ENCODE measurements at regions not wholly inside any gene's neighbourhood (a gene's known extent, or its start where the extent isn't known, plus 50 kb on each side); places are given as distances from the start of the nearest gene placed in this dataset.
"Not testable (repeated sequence)": the region's sequence is repeated elsewhere in the genome, so short reads cannot be mapped to it uniquely, and the experiment has no call there.

DNA sequence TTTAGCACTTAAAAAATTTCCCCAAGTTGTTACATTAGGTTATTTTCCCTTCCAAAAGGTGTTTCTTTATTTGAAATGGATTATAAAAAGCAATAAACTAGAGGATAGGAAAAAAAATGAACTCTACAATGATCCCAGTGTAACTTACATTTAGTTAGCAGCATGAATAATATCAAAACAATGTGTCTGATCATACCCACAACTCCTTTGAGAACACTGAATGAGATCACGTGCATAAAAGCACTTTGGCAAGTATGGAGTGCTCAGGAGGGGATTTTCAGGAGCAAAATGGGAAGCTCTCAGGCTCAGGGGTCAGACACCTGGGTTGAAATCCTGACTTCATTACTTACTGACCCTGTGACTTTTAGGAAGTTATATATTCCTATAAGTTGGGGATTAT lies 369.7 kb upstream of the PROX1 start:
- H3K4me1 ChIP-seq (ENCODE audit: control insufficient read depth in 1 of 2, insufficient read depth in 2 of 2, low read length in 2 of 2) = no peaks in the 10 kb centered on the region
- no peaks in the 10 kb centered on the region for H3K36me3 ChIP-seq (ENCODE audit: control insufficient read depth in 1 of 2, insufficient read depth in 2 of 2, low read length in 2 of 2)
- no peaks in the 10 kb centered on the region for H3K9me3 ChIP-seq (ENCODE audit: control insufficient read depth in 1 of 2, low read length in 2 of 2)
- no peak overlapping the region for H3K27ac ChIP-seq (ENCODE audit: low read depth, low read length)
- H3K9ac ChIP-seq (ENCODE audit: low read depth in 1 of 2, low read length in 2 of 2) = no peak overlapping the region
- H3K27me3 ChIP-seq (ENCODE audit: control insufficient read depth in 1 of 2, insufficient read depth in 2 of 2, low read length in 2 of 2) = no peaks in the 10 kb centered on the region
- H3K4me3 ChIP-seq (ENCODE audit: low read depth in 1 of 2, low read length in 2 of 2) = no peak overlapping the region

DNA sequence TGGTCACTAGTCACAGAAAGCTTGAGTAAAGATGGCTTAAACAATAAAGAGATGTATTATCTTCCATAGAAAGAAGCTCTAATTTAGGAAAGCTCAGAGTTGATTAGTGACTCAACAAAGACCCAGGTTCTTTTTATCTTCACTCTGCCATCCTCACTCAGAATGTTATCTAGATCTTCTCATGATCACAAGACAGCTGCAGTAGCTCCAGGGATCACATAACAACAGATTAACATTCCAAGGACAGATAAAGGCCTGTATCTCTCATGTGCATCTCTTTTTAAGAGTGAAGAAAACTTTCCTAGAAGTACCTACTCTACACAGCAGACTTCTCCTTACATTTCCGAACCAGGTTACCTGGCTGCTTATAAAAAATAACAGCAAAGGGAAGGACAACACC lies 368.7 kb upstream of the PROX1 start:
- Histone ChIP-seq H3K4me3 (ENCODE audit: low read depth in 1 of 2, low read length in 2 of 2) (no peak overlapping the region), H3K9ac (ENCODE audit: low read depth in 1 of 2, low read length in 2 of 2) (no peak overlapping the region), H3K27ac (ENCODE audit: low read depth, low read length) (no peak overlapping the region), H3K36me3 (ENCODE audit: control insufficient read depth in 1 of 2, insufficient read depth in 2 of 2, low read length in 2 of 2) (no peaks in the 10 kb centered on the region), H3K9me3 (ENCODE audit: control insufficient read depth in 1 of 2, low read length in 2 of 2) (no peaks in the 10 kb centered on the region), H3K4me1 (ENCODE audit: control insufficient read depth in 1 of 2, insufficient read depth in 2 of 2, low read length in 2 of 2) (no peaks in the 10 kb centered on the region), H3K27me3 (ENCODE audit: control insufficient read depth in 1 of 2, insufficient read depth in 2 of 2, low read length in 2 of 2) (no peaks in the 10 kb centered on the region)

- H3K27ac ChIP-seq (ENCODE audit: low read depth, low read length) = no peak overlapping the region
- no peaks in the 10 kb centered on the region for H3K36me3 ChIP-seq (ENCODE audit: control insufficient read depth in 1 of 2, insufficient read depth in 2 of 2, low read length in 2 of 2)
- H3K9me3 ChIP-seq (ENCODE audit: control insufficient read depth in 1 of 2, low read length in 2 of 2) = no peaks in the 10 kb centered on the region
- no peaks in the 10 kb centered on the region for H3K27me3 ChIP-seq (ENCODE audit: control insufficient read depth in 1 of 2, insufficient read depth in 2 of 2, low read length in 2 of 2)
- H3K9ac ChIP-seq (ENCODE audit: low read depth in 1 of 2, low read length in 2 of 2) = no peak overlapping the region
- no peak overlapping the region for H3K4me3 ChIP-seq (ENCODE audit: low read depth in 1 of 2, low read length in 2 of 2)
- H3K4me1 ChIP-seq (ENCODE audit: control insufficient read depth in 1 of 2, insufficient read depth in 2 of 2, low read length in 2 of 2) = no peaks in the 10 kb centered on the region
Measured at GRCh38 chr1:213621077-213621476, 366.7 kb upstream of the PROX1 start.

DNA sequence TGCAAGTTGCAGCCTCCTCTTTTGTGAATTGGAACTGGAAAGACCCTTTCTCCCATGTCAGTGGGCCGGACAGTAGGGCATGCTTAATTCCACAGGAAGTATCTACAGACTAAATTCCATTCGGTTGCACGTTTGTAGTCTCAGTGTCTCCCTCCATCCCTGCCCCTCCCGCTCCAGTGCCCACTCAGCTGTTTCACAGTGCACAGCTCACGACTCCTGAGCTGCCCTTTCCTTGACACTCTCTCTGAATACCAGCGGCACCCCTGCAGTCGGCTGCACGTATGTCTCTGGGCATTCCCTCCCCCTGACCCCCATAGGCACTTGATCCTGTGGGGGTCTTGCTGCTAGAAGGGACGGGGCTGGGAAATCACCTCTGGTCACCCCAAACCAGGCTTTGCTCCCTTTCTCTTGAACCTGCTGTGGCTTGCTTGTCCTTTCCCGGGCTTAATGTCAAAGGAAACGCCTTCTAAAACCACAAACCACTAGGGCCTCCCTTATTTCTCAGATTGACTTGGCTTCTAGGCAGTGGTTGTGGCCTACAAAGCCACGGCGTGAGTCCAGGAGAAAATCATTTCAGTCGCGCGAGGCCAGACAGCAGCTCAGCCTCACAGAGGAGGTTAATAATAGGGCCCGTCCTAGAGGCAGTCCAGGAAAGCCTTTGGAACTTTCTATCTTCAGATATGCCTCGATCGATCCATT lies 365.3 kb upstream of the PROX1 start:
- Histone ChIP-seq H3K27ac (ENCODE audit: low read depth, low read length) (no peak overlapping the region), H3K4me1 (ENCODE audit: control insufficient read depth in 1 of 2, insufficient read depth in 2 of 2, low read length in 2 of 2) (no peaks in the 10 kb centered on the region), H3K4me3 (ENCODE audit: low read depth in 1 of 2, low read length in 2 of 2) (no peak overlapping the region), H3K36me3 (ENCODE audit: control insufficient read depth in 1 of 2, insufficient read depth in 2 of 2, low read length in 2 of 2) (no peaks in the 10 kb centered on the region), H3K9me3 (ENCODE audit: control insufficient read depth in 1 of 2, low read length in 2 of 2) (no peaks in the 10 kb centered on the region), H3K9ac (ENCODE audit: low read depth in 1 of 2, low read length in 2 of 2) (no peak overlapping the region), H3K27me3 (ENCODE audit: control insufficient read depth in 1 of 2, insufficient read depth in 2 of 2, low read length in 2 of 2) (no peaks in the 10 kb centered on the region)

GRCh38 chr1:213623064-213623581 lies 364.6 kb upstream of the PROX1 start:
- H3K36me3 ChIP-seq (ENCODE audit: control insufficient read depth in 1 of 2, insufficient read depth in 2 of 2, low read length in 2 of 2) = no peaks in the 10 kb centered on the region
- no peaks in the 10 kb centered on the region for H3K9me3 ChIP-seq (ENCODE audit: control insufficient read depth in 1 of 2, low read length in 2 of 2)

DNA sequence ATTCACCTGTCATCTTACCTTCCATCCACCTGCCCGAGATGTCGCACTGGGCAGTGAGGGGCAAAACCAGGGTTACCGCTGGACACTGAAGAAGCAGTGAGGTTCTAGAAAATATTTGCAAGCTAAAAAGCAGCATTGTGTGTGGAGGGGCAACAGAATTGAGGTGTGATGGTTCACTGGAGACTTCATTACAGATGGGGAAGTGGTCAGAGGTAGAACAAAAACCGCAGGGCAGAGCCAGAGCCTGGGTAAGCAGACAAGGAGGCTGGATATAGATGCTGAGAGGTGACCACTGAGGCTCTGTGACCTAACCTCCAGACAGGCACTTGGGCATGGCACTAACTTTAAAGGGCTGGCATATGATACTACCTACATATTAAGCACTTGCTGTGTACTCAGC lies 363.9 kb upstream of the PROX1 start:
- no peaks in the 10 kb centered on the region for H3K36me3 ChIP-seq (ENCODE audit: control insufficient read depth in 1 of 2, insufficient read depth in 2 of 2, low read length in 2 of 2)

More at GRCh38 chr1:213623064-213623581, 364.6 kb upstream of the PROX1 start:
- H3K27me3 ChIP-seq (ENCODE audit: control insufficient read depth in 1 of 2, insufficient read depth in 2 of 2, low read length in 2 of 2) = no peaks in the 10 kb centered on the region
- H3K27ac ChIP-seq (ENCODE audit: low read depth, low read length) = no peak overlapping the region
- no peak overlapping the region for H3K9ac ChIP-seq (ENCODE audit: low read depth in 1 of 2, low read length in 2 of 2)
- no peak overlapping the region for H3K4me3 ChIP-seq (ENCODE audit: low read depth in 1 of 2, low read length in 2 of 2)
- no peaks in the 10 kb centered on the region for H3K4me1 ChIP-seq (ENCODE audit: control insufficient read depth in 1 of 2, insufficient read depth in 2 of 2, low read length in 2 of 2)

DNA sequence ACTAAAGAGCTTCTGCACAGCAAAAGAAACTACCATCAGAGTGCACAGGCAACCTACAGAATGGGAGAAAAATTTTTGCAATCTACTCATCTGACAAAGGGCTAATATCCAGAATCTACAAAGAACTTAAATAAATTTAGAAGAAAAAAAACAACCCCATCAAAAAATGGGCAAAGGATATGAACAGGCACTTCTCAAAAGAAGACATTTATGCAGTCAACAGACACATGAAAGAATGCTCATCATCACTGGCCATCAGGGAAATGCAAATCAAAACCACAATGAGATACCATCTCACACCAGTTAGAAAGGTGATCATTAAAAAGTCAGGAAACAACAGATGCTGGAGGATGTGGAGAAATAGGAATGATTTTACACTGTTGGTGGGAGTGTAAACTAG lies 351.0 kb upstream of the PROX1 start:
- H3K9me3 ChIP-seq (ENCODE audit: control insufficient read depth in 1 of 2, low read length in 2 of 2); H3K4me3 ChIP-seq (ENCODE audit: low read depth in 1 of 2, low read length in 2 of 2); H3K36me3 ChIP-seq (ENCODE audit: control insufficient read depth in 1 of 2, insufficient read depth in 2 of 2, low read length in 2 of 2); H3K27me3 ChIP-seq (ENCODE audit: control insufficient read depth in 1 of 2, insufficient read depth in 2 of 2, low read length in 2 of 2); H3K27ac ChIP-seq (ENCODE audit: low read depth, low read length); H3K4me1 ChIP-seq (ENCODE audit: control insufficient read depth in 1 of 2, insufficient read depth in 2 of 2, low read length in 2 of 2); H3K9ac ChIP-seq (ENCODE audit: low read depth in 1 of 2, low read length in 2 of 2): not testable (repeated sequence)

More for the DNA sequence above, 363.9 kb upstream of the PROX1 start:
- H3K27me3 ChIP-seq (ENCODE audit: control insufficient read depth in 1 of 2, insufficient read depth in 2 of 2, low read length in 2 of 2) = no peaks in the 10 kb centered on the region
- H3K27ac ChIP-seq (ENCODE audit: low read depth, low read length) = no peak overlapping the region
- H3K9ac ChIP-seq (ENCODE audit: low read depth in 1 of 2, low read length in 2 of 2) = no peak overlapping the region
- H3K9me3 ChIP-seq (ENCODE audit: control insufficient read depth in 1 of 2, low read length in 2 of 2) = no peaks in the 10 kb centered on the region
- no peaks in the 10 kb centered on the region for H3K4me1 ChIP-seq (ENCODE audit: control insufficient read depth in 1 of 2, insufficient read depth in 2 of 2, low read length in 2 of 2)
- H3K4me3 ChIP-seq (ENCODE audit: low read depth in 1 of 2, low read length in 2 of 2) = no peak overlapping the region

DNA sequence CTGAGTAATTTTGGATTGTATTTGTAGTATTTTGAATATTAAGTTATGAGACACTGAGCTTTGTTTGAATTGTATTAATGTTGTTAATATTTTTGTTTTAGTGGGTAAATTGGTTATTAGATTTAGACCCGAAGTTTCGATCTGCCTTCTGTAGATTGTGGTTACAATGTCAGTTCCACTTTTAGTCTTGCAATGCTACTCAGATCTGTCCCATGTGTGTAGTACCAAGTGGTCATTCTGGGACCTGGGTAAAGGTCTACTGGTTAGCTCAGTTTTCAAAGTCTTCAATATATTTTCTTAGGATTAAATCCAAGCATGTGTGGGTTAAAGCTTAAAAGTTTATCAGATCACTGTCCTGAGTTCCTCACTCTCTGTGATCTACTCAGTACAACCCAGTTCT lies 346.5 kb upstream of the PROX1 start:
- Histone ChIP-seq H3K9ac (ENCODE audit: low read depth in 1 of 2, low read length in 2 of 2) (no peak overlapping the region), H3K27ac (ENCODE audit: low read depth, low read length) (no peak overlapping the region), H3K4me3 (ENCODE audit: low read depth in 1 of 2, low read length in 2 of 2) (no peak overlapping the region), H3K27me3 (ENCODE audit: control insufficient read depth in 1 of 2, insufficient read depth in 2 of 2, low read length in 2 of 2) (no peaks in the 10 kb centered on the region), H3K4me1 (ENCODE audit: control insufficient read depth in 1 of 2, insufficient read depth in 2 of 2, low read length in 2 of 2) (no peaks in the 10 kb centered on the region), H3K36me3 (ENCODE audit: control insufficient read depth in 1 of 2, insufficient read depth in 2 of 2, low read length in 2 of 2) (no peaks in the 10 kb centered on the region), H3K9me3 (ENCODE audit: control insufficient read depth in 1 of 2, low read length in 2 of 2) (no peaks in the 10 kb centered on the region)

DNA sequence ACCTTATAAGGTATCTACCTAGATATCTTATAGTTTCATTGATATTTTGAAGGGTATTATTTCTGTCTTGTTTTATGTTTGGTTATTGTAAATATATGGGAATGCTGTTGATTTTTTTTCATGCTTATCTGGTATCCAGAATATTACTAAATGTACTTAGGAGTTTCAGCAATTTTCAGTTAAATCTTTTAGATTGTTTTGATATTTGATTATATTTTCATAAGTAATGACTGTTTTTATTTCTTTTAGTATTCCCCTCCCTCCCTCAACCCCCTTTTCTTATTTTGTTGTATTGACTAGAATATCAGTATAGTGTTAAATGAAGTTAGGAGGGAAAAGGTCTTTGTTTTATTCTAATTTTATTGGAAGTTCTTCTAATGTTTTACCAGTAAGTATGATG lies 344.4 kb upstream of the PROX1 start:
- no peak overlapping the region for H3K4me3 ChIP-seq (ENCODE audit: low read depth in 1 of 2, low read length in 2 of 2)
- H3K4me1 ChIP-seq (ENCODE audit: control insufficient read depth in 1 of 2, insufficient read depth in 2 of 2, low read length in 2 of 2) = no peaks in the 10 kb centered on the region
- H3K36me3 ChIP-seq (ENCODE audit: control insufficient read depth in 1 of 2, insufficient read depth in 2 of 2, low read length in 2 of 2) = no peaks in the 10 kb centered on the region
- H3K27me3 ChIP-seq (ENCODE audit: control insufficient read depth in 1 of 2, insufficient read depth in 2 of 2, low read length in 2 of 2) = no peaks in the 10 kb centered on the region
- no peaks in the 10 kb centered on the region for H3K9me3 ChIP-seq (ENCODE audit: control insufficient read depth in 1 of 2, low read length in 2 of 2)
- H3K27ac ChIP-seq (ENCODE audit: low read depth, low read length) = no peak overlapping the region
- H3K9ac ChIP-seq (ENCODE audit: low read depth in 1 of 2, low read length in 2 of 2) = no peak overlapping the region

DNA sequence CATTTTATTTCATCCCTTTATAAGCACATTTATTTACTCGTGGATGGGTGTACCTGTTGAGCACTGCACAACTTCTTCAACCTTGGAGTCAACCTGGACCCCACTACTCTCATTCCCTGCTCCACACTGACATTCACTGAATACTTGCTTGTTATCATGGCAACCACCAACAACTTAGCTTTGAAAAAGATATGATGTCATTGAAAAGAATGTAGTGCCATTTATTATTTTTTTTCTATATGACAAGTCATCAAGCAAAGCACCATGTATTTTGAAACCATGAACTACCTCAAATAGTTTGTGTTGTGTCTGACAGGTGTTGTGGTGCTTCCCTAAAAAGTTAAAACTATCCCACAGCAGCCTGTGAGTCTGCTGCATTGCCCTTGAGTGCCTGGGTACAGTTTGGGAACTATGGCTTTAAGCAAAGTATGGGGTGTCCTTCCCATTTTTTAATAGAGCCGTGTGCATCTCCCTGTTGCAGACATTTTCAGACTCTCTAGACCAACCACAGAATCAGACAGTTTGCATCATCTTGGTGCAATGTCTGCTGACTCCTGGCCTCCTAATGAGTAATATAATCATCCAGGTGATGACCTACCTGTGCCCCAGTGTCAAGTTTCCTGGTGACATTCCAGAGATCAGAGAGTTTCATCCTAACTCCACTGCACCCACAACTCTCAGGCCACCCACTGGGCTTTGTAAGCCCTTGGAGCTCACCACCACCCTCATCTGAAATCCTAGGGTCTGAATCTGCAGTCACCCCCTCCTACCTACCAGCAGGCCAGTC lies 339.7 kb upstream of the PROX1 start:
- Histone ChIP-seq H3K9ac (ENCODE audit: low read depth in 1 of 2, low read length in 2 of 2) (no peak overlapping the region), H3K4me1 (ENCODE audit: control insufficient read depth in 1 of 2, insufficient read depth in 2 of 2, low read length in 2 of 2) (no peaks in the 10 kb centered on the region), H3K36me3 (ENCODE audit: control insufficient read depth in 1 of 2, insufficient read depth in 2 of 2, low read length in 2 of 2) (no peaks in the 10 kb centered on the region), H3K9me3 (ENCODE audit: control insufficient read depth in 1 of 2, low read length in 2 of 2) (no peaks in the 10 kb centered on the region), H3K4me3 (ENCODE audit: low read depth in 1 of 2, low read length in 2 of 2) (no peak overlapping the region), H3K27ac (ENCODE audit: low read depth, low read length) (no peak overlapping the region), H3K27me3 (ENCODE audit: control insufficient read depth in 1 of 2, insufficient read depth in 2 of 2, low read length in 2 of 2) (no peaks in the 10 kb centered on the region)

Data from duodenal mucosa (tissue), 2 donors.